RPMI8226 (cell line): ENCODE measurements at regions not wholly inside any gene's neighbourhood (a gene's known extent, or its start where the extent isn't known, plus 50 kb on each side); places are given as distances from the start of the nearest gene placed in this dataset.
"Not testable (repeated sequence)": the region's sequence is repeated elsewhere in the genome, so short reads cannot be mapped to it uniquely, and the experiment has no call there.

ENCODE experiments used
- DNase-seq: peaks from one replicate; pipeline ENCODE4 v3.0.0-alpha.2; 2015

DNA sequence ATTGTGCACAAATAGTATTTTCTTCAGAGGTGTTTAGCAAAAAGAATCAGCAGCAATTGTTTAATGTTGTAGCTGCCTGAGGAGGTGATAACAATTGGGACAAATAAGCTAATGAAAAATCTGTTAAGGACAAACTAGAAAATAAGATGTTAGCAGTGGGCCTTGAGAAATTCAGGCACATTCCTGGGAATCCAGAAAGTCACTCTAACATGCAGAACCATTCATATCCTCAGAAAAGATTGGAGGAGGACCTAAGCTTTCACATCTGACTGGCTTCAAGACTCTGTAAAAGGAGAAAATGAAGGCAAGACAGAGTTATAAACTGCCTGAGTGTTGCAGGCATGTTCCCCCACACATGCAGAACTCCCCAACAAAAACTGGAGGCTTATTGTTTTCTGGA is 353.5 kb upstream of the RGPD4 start:
- no peak for DNase-seq

DNA sequence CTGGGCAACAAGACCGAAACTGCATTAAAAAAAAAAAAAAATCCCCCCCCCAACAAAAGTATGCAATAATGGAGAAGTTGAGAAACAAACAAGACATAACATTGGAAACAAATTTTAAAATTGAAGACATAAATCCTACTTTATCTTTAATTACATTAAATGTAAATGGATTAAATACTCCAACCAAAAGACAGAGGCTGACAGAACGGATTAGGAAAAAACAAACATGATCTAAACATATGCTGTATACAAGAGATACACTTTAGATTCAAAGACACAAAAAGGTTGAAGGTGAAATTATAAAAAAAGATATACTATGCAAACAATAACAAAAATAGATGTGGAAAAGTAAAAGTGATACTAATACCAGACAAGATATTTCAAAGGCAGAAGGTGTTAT is 350.8 kb upstream of the RGPD4 start:
- no peak for DNase-seq

DNA sequence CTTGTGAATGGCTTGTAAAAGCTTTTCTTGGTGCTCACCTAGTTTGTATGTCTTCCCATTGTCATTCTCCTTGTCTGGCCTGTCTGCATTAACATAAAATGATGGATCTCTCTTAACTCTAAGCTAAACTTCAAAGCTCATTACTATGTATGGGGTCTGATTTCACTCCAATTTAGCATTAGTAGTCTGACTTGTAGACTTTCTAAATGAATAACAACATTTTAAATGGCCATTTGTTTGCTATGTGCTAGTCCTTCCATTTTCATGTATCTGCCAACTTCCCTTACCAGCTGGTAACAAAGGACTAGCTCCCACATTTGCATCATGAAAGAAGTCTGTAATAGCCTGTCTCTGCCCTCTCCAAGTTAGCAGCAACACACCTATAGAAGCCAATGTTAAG is 324.2 kb upstream of the RGPD4 start:
- DNase-seq = no peak

DNA sequence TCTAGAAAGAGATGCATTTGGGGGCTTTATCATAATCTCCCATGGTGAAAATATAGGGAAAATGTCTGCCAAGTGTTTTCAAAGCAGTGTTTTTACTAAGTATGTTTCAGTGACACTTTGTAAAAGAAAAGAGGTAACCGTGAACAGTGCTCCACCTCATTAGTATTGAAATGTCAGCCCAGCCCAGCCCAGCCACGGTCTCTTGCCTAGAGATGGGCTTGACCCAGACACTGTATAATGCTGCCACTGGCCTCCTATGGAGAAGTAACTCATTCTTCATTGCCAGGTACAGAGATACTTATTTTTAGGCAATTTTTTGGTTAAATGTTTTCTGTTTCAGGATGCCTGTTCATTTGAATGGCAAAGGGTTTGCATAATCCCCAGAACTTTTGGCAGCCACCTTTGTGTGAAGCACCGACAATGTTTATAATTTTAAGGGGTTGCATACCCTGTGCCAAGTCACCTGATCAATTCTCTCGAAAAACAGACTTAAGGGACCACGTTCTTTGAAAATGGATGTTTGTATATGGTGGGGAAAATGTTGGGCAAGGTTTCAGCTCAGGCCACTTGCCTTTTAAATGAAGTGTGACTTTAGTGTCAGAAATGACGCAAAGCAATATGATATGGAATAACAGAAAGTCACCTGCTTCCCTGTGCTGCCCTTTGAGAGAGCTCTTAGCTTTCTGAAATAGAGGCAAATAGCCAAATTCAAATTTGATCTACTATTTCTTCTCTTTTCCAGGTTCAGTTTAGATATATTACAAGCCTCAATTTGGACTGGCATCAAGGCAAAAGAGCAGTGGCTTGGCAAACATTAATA is 314.5 kb upstream of the RGPD4 start:
- DNase-seq = no peak

DNA sequence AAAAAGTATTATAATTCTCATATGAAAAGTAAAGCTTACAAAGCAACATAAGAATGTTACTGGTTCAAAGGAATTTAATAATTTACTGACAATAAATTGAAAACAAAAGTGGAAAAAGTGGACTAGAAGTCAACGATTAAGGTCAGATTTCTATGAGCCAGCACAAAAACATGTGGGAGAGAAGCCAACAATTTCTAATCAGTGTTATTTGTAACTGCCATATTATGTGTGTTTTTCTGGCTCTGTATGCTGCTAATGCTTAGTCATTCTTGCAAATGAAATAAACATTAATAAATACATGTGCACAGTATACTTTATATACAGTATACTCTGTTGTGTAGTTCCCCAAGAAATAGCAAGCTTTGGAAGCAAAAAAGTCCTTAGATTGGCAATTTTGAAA is 301.3 kb upstream of the RGPD4 start:
- DNase-seq = no peak

DNA sequence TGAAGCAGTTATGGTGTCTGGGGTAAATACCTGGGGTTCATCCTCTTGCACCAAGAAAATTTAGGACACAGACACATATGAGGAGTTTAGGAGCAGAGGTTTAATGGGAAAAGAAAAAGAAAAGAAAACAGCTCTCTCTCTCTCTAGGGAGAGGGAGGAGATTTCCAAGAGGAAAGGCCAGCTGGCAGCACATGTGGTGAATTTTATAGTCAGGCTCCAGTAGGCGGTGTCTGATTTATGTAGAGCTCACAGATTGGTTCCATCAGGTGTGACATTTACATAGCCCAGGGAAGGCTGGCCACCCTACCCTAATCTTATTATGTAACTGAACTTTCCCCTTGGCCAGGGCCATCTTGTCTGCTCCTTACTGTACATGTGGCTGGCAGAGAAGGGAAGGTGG is 297.5 kb upstream of the RGPD4 start:
- no peak for DNase-seq

DNA sequence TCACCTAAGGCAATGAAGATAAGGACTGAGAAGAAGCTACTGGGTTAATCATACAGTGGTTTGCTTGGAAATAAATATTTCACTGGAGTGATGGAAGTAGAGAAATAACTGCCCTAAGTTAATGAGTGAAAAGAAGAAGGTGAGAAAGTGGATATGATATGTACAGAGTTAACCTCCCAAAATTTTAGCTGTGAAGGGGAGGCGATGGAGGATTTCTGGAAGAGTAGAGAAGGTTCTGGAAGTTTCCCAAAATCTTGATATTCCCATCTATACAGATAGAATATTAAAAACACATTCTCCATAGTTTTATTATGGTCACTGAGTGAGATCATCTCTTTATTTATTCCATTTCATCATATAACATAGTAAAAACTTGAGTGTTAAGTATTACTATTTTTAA is 296.6 kb upstream of the RGPD4 start:
- no peak for DNase-seq

DNA sequence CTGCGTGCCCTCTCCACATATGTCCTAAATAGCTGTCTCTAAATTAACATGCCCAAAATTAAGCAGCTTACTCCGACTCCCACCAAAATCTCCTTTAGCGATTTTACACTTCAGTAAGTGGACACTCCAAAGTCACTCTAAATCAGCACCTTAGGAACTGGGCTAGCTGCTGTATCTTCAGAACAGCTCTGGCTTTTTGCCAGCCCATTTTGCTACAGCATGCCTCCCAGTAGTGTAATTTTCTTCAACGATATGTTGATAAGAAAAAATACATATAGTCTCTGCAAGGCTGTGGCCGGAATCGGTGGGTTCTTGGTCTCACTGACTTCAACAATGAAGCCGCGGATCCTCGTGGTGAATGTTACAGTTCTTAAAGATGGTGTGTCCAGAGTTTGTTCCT is 291.8 kb upstream of the RGPD4 start:
- no peak for DNase-seq

DNA sequence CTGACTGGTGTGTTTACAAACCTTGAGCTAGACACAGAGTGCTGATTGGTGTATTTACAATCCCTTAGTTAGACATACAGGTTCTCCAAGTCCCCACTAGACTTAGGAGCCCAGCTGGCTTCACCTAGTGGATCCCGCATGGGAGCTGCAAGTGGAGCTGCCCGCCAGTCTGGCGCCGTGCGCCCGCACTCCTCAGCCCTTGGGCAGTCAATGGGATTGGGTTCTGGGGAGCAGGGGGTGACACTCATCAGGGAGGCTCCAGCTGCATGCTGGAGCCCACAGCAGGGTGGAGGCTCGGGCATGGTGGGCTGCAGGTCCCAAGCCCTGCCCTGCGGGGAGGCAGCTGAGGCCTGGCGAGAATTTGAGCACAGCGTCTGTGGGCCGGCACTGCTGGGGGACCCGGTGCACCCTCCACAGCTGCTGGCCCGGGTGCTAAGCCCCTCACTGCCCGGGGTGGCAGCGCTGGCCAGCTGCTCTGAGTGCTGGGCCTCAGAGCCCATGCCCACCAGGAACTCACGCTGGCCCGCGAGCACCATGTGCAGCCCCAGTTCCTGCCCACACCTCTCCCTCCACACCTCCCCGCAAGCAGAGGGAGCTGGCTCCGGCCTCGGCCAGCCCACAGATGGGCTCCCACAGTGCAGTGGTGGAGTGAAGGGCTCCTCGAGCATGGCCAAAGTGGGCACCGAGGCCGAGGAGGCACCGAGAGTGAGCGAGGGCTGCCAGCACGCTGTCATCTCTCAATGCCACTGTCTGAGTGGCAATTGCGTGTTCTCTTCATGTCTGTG is 290.6 kb upstream of the RGPD4 start:
- DNase-seq = not testable (repeated sequence)

DNA sequence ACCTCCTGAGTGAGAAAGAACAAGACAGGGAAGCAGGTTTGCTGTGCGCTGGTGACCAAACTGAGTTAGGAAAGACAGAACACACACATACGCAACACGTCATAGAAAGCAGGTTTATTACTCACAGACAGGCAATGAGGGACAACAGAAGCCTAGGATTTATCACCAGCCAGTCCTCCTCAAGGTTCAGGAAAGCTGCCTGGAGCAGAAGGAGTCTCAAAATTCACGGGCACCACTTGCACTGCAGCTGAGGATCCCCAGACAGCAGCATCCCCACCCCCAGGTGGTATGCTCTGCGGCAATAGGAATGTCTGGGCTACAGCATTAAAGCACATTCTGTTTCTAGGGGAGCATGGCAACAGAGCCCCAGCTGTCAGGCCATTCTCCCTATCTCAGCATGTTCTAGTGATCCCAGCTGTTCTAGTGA is 284.4 kb upstream of the RGPD4 start:
- DNase-seq = peak; percentile 9

DNA sequence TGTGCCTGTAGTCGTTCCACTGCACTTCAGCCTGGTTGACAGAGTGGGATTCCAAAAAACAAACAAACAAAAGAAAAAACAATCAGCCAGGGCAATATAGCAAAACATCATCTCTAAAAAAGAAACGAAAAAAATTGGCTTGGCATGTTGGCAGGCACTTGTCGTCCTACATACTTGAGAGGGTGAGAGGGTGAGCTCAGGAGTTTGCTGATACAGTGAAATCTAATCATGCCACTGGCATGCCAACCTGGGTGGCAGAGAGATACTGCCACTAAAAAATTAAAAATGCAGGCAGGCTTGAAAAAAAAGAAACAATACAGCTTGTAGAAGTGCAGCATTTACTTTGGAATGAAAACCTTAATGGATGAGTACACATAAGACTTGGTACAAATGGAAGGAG is 282.9 kb upstream of the RGPD4 start:
- DNase-seq = peak; percentile 15

DNA sequence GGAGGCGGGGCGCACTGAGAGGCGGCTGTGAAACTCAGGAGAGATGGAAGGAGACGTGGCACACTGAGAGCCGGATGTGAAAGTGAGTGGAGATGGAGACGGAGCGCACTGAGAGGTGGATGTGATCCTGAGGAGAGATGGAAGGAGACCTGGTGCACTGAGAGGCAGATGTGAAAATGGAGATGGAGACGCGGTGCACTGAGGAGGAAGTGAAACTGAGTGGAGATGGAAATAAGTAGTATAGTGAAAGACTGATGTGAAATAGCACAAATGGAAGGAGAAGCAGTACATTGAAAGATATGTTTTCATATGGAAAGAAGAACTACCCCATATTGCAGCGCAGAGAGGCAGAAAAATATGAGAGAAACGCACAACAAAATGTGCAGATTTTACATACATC is 281.6 kb upstream of the RGPD4 start:
- DNase-seq = no peak

DNA sequence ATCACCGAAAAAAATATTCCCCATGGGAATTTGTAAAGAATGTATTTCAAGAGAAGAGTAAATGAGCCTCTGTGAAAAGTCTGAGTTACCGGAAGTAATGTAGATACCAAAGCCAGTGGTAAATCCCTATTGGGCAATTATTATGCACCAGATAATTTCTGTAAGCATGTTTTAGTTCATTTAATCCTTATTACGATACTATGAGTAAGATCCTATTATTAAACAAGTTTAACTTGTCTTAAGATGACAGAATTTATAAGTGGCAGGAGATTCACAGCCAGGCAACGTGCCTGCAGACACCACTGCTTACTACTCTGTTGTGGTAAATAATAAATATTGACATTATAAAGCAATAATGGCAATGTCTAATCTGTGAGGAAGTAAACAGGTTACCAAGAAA is 280.8 kb upstream of the RGPD4 start:
- DNase-seq = no peak

DNA sequence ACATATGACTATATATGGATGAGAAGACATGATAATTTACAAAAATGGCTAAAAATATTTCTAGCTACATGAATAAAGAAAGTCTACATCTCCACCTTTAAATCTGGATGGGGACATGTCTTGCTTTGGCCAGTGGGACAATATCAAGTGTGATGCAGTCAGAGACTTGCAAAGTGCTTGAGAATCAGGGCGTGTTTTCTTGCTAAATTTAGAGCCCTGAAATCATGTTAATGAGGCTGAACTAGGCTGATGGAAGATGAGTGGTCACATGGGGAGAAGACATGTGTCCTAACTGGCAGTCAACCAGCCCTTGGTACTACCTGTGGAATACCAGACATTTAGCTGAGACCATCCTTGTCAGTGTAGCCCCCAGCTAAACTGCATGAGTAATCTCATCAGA is 278.5 kb upstream of the RGPD4 start:
- no peak for DNase-seq

DNA sequence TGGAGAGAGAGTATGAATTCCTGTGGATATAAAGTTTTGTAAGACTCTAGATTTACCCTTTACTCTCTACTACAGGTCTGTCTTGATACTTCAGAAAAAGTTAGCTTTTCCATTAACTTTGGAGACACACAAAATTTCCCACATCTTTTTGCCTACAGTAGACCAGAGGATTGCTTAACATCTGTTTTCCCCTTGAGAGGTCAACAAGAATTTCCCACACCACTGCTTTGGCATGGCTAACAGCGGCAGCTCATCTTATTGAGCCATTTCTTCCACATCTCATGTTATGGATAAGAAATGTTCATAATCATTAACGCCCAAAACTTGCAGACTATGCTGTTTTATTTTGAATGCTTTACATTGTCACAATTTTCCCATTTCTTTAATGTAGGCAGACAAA is 273.6 kb upstream of the RGPD4 start:
- no peak for DNase-seq

DNA sequence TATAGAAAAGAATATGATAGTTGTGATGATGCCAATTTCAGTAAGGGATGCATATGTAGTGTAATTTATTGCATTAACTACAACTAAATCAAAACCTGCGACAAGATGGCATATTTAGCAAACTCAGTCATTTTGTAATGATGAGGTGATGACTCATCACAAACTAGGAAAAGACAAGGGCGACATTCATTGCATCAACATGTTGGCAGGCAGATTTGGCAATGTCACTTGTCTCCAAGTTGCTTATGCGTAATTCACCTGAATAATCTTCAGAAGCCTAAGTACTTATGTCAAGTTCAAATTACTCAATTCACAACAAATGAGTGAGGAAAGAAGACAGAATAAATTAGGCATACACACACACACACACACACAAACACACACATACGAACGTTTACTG is 273.2 kb upstream of the RGPD4 start:
- no peak for DNase-seq

DNA sequence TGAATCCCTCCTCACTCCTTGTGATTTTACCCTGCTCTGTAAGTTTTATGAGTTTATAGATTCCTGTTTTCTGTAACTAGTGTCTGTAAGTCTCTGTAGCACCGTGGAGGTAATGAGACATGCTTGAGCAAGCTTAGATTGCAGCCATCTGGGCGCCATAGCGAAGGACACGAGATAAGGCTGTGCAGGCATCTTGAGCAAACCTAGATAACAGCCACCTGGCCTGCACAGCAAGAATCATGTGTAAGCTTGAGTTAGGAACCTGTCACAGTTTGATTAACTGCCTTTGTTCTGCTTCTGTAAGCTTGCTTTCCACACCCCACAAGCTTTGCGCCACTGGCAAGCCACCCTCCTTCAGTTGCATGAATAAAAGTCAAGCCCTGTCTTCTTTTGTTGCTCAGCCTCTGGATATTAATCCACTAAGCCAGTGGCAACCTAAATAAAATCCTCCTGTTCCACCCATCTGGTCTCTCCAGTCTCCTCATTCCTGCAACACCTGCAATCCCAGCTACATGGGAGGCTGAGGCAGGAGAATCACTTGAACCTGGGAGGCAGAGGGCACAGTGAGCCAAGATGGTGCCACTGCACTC is 270.6 kb upstream of the RGPD4 start:
- no peak for DNase-seq

DNA sequence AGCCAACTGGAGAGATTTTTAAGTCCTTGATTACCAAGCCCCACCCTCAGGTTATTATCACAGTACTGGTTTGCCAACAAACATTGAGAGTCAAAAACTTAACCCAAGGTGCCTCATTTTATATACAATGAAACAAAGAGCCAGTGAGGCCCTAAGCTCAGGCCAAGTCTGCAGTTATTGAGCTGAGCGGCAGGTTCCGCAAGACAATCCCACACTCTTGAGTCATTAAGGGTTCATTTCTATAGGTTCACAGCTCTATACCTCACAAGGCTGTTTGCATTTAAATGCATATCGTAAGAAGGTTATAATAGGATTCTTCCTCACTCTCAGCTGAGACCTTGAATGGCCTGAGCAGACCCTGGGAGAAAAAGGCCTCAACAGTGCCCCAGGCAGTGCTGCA is 268.4 kb upstream of the RGPD4 start:
- no peak for DNase-seq

DNA sequence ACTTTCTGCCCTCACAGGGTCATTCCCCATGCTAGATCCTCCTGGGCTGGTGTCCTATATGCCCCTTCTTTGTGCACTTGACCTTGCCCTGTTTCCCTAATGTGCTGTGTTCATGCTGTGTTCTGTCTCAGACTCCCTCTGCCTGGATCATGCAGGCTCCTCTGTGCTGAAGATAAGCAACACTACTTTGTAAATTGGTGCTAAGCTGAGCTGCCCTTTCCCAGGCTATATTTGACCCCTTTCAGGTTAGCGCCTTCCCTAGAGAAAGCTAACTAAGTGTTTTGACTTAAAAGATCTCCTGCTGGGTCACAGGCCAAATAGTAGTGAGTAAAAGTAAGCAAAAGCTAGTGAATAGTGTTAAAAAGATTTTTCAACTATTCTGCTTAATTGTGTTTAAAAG is 257.2 kb upstream of the RGPD4 start:
- DNase-seq = no peak

DNA sequence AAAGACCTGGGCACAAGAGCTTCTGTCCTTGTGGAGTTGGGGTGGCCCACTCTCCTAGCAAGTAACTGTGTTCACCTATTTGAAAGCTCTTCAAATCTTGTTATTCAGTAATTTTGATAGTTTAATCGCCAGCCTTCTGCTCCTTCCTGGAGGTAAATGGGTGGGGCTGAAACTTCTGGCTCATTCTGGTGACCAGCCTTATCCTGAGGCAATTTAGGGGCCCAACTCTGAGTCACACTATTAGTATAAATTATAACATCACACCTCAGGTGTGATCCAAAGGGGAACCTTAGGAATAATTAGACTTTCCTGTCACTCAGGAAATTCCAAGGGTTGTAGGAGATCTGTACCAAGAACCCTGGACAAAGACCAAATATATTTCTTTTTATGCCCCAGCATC is 255.8 kb upstream of the RGPD4 start:
- no peak for DNase-seq

DNA sequence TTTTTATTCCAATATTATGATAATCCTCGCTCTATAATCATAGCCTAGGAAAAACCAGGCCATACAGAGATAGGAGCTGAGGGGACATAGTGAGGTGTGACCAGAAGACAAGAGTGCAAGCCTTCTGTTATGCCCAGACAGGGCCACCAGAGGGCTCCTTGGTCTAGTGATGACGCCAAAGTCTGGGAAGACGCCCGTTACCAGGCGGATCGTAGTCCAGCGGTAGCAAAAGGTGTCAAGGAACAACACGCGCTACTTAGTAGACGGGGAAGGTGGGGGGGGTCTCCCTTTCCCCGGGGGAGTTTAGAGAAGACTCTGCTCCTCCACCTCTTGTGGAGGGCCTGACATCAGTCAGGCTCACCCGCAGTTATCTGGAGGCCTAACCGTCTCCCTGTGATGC is 253.8 kb upstream of the RGPD4 start:
- DNase-seq = peak; percentile 13

DNA sequence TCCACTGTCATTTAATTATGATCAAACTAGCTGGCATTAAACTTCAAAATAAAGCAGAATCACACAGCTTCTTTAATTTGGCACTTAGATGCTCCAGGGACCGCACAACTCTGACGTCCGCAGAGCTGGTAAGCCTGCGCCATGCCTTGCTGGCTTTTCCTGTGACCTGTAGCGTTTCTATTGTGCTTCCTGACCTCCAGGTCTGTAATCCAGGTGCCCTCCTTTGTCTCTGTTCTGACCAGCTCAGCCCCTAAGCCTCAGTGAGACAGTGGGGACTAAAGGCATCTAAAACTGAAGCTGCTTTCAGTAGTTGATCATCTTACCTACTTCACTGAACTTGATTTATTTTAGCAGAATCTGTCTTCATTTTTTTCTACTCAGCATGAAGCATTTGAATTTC is 249.7 kb upstream of the RGPD4 start:
- no peak for DNase-seq

DNA sequence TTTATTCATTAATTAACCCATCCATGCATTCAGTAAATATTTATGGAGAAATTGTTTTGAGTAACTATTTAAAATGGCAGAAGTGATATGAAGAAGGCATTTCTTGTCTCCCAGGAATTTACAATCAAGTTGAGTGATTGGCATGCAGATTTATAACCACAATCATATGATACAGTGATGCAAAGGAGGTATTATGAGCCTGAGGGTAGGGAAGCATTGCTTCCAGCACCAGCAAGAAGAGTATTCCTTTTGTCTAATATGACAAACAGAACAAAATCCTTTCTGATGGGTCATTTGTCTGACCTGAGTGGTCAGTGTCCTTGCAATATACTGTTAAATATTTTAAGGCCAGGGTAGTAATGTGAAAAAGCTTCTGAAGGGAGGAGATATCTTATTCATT is 244.2 kb upstream of the RGPD4 start:
- DNase-seq = no peak

DNA sequence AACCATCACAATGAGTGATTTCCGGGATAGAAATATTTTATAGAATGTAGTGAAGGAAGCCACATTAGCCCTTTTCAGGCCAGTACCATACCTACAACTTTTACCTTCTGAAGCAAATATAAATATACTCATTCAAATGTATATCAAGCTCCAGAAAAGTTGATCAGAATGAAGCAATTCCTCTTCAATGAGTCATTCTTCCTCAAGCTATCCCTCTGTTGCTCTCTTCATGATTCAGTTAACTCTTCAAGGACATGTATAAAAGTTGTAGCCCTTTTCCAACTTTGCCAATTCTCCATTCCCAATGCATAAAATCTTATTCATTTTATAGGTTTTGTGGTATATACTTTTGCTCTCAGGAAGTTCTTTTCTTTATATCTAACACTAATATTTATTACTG is 242.1 kb upstream of the RGPD4 start:
- DNase-seq = no peak
